ENCODE measurements at regions not wholly inside any gene's neighbourhood (a gene's known extent, or its start where the extent isn't known, plus 50 kb on each side); places are given as distances from the start of the nearest gene placed in this dataset.

DNA sequence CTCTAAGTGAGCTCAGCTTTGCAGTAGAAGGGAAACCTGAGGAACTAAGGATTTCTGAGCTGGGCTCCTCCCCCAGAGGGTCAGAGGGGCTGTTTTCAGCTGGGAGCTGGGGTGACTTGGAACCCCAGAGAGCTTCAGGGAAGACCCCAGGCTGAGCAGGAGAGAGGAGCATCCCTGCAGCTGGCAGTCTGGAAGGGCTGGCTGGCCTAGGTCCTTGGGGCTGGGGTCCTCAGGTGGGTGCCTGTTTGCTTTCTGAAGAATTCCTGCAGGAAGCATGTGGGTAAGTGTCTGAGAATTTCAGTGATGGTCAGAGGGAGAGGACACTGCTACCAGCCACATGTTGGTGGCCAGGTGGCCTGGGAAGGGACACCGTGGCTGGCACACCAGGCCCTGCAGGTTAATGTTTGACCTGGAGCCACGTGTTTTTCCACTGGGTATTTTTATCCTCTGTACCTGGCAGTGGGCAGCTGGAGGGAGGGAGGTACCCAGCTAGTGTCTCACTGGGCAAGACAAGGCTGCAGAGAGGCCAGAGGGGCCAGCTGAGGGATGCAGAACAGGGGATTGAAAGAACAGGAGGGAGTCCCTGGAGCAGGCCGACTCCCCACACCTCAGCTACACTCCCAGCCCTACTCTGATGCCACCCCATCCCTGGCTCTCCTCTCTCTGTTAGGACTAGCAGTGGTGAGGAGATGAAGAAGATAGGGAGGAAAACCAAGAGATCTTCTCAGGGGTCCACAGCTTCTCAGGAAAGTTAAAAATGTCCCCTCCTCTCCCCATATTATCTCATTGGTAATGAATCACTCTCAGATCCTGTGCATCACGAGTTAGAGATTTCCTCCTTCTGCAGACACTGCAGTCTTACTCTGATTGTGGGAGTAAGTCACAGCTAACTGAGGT is 143.6 kb downstream of the VEGFA start:
- Histone ChIP-seq H3K9me3 (no peaks in the 10 kb centered on the region), H3K4me1 (peaks cover 0 to 57% (median 7%) of the 10 kb centered on the region in 4 donors), H3K4me3 (no peak overlapping the region), H3K36me3 (no peaks in the 10 kb centered on the region), H3K27ac (no peak overlapping the region), H3K27me3 (no peaks in the 10 kb centered on the region)
- peak in 2 of 3 donors; percentile 68 to 70 for DNase-seq
- TF ChIP-seq, protein P1, sequence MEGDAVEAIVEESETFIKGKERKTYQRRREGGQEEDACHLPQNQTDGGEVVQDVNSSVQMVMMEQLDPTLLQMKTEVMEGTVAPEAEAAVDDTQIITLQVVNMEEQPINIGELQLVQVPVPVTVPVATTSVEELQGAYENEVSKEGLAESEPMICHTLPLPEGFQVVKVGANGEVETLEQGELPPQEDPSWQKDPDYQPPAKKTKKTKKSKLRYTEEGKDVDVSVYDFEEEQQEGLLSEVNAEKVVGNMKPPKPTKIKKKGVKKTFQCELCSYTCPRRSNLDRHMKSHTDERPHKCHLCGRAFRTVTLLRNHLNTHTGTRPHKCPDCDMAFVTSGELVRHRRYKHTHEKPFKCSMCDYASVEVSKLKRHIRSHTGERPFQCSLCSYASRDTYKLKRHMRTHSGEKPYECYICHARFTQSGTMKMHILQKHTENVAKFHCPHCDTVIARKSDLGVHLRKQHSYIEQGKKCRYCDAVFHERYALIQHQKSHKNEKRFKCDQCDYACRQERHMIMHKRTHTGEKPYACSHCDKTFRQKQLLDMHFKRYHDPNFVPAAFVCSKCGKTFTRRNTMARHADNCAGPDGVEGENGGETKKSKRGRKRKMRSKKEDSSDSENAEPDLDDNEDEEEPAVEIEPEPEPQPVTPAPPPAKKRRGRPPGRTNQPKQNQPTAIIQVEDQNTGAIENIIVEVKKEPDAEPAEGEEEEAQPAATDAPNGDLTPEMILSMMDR (IDR thresholded peaks at IDR 0.05): no peak
- no peak for TF ChIP-seq POLR2A (IDR thresholded peaks at IDR 0.05)

DNA sequence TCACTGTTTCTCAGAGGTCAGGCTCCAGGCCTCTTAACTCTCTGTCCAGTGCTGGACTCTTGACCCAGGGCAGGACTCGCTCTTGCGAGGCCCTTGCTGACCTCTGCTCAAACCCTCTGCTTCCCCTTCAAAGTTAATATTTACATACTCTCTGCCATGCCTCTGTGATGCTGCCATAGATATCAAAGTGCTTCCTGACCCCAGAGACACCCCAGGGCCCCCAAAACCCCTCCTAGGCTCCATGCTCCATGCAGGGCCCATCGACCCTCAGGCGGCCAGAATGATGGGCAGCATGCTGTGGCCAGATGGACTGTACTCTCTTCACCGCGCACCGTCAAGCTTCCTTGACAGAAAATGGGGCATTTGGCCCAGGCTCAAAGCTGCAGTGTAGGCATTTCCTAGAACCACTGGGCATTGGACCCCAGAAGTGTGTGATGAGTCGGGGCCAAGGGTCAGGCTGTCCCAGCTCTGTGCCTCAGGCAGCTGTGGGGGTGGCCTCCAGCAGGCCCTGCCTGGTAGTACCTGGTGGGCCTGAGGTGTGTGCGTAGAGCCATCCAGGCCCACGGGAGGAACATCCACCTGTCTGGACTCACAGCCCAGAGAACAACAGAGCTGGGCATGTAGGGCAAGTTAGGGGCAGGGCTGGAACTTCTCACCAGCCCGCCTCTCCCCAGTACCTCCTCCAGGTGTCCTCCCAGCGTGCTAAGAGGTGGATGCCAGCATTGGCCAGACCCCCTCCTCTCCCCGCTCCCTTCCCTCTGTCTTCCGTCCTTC is 142.8 kb downstream of the VEGFA start:
- peaks cover 0 to 51% (median 5%) of the 10 kb centered on the region in 4 donors for H3K4me1 ChIP-seq
- DNase-seq: no peak
- H3K27me3 ChIP-seq: no peaks in the 10 kb centered on the region
- no peaks in the 10 kb centered on the region for H3K36me3 ChIP-seq
- no peaks in the 10 kb centered on the region for H3K9me3 ChIP-seq
- peak overlapping the region in 1 of 4 donors; percentile 59 for H3K27ac ChIP-seq
- H3K4me3 ChIP-seq: no peak overlapping the region
- TF ChIP-seq, protein P1 (IDR thresholded peaks at IDR 0.05): no peak
- TF ChIP-seq POLR2A (IDR thresholded peaks at IDR 0.05): no peak

DNA sequence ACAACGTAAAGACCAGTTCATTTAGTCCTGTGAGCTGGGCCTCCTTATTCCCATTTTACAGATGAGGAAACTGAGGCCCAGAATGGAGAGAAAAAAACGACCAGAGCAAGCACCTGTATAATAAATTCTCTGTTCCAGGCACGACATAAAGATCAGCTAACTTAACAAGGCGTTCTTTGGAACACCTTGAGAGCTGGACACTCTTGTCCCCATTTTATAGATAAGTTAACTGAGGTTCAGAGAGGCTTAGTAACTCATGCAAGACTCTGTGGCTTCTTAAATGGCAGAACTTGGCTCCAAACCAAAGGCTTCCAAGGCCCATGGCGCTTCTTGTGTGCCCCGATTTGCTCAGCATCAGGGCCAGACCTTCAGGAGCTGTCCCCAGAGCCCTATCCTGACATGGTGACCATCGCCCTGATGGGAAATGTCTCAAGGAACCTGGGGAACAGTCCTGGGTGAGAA is 142.1 kb downstream of the VEGFA start:
- no peak overlapping the region for H3K4me3 ChIP-seq
- H3K27ac ChIP-seq: peak overlapping the region in 1 of 4 donors; percentile 59
- no peak for DNase-seq
- H3K4me1 ChIP-seq: peaks cover 0 to 46% (median 4%) of the 10 kb centered on the region in 4 donors
- H3K36me3 ChIP-seq: no peaks in the 10 kb centered on the region
- H3K9me3 ChIP-seq: no peaks in the 10 kb centered on the region
- TF ChIP-seq POLR2A (IDR thresholded peaks at IDR 0.05): no peak
- TF ChIP-seq, protein P1 (IDR thresholded peaks at IDR 0.05): no peak
- H3K27me3 ChIP-seq: no peaks in the 10 kb centered on the region

DNA sequence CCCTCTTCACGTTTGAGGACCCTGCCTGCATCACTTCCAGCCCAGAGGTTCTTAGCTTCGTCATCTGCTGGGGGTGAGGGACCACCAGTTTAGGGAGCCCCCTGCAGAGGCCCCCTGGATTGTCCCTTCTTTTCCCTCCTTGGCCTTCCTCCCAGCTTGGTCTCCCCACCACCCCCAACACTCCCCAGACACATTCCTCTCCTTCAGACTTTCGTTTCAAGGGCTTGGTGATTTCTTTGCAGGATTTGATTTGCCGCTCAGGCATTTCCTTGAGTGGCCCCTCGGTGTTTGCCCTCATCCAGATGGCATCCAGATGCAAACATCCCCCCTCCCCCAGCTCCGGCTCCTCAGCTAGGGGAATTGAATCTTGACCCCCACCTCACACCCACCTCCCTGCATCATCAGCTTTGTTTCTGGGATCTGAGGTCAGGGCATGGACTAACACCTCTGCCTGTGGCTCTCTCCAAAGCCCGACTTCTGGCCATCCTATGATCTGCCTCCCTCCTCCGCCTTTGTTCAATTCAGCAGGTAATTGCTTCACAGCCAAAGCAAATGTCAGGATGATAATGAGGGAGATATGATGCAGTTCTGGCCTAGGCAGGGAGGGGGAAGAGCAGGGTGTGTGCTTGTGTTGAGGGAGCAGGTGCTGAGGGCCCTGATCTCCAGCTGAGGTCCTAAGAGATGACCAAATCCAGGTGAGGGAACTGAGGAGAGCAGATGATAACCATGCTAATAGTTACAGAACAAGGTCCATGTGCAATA is 141.5 kb downstream of the VEGFA start:
- no peaks in the 10 kb centered on the region for H3K9me3 ChIP-seq
- DNase-seq: no peak
- H3K4me1 ChIP-seq: peaks cover 0 to 41% (median 4%) of the 10 kb centered on the region in 4 donors
- H3K36me3 ChIP-seq: no peaks in the 10 kb centered on the region
- H3K4me3 ChIP-seq: no peak overlapping the region
- no peaks in the 10 kb centered on the region for H3K27me3 ChIP-seq
- TF ChIP-seq POLR2A (IDR thresholded peaks at IDR 0.05): no peak
- TF ChIP-seq, protein P1 (IDR thresholded peaks at IDR 0.05): peak in 3 of 6 experiments; percentile 13 to 36 (median 33)
- peak overlapping the region in 1 of 4 donors; percentile 16 for H3K27ac ChIP-seq
